Mesothelial cell of epicardium (in vitro differentiated cells): ENCODE measurements at regions not wholly inside any gene's neighbourhood (a gene's known extent, or its start where the extent isn't known, plus 50 kb on each side); places are given as distances from the start of the nearest gene placed in this dataset.

Experiments used
- DNase-seq, 2 experiments: peaks; one replicate each; pipeline ENCODE4 v3.0.0; 2021; ENCODE audit warnings: low spot score in 2 of 2; ENCODE audit not compliant: unreplicated experiment in 2 of 2
- H3K27ac Mint-ChIP-seq: 2 replicates; pipeline ENCODE4 v1.8.0; 2021; ENCODE audit warnings: mixed read lengths
- H3K27me3 Mint-ChIP-seq: 2 replicates; pipeline ENCODE4 v1.8.0; 2021; ENCODE audit warnings: low read depth, mixed read lengths
- H3K36me3 Mint-ChIP-seq: 2 replicates; pipeline ENCODE4 v1.8.0; 2021; ENCODE audit warnings: mixed read lengths
- H3K4me1 Mint-ChIP-seq: 2 replicates; pipeline ENCODE4 v1.8.0; 2021; ENCODE audit warnings: mixed read lengths
- H3K4me3 Mint-ChIP-seq: 2 replicates; pipeline ENCODE4 v1.8.0; 2021; ENCODE audit warnings: mild to moderate bottlenecking, moderate library complexity, mixed read lengths
- H3K9me3 Mint-ChIP-seq: 2 replicates; pipeline ENCODE4 v1.8.0; 2021; ENCODE audit warnings: mixed read lengths
- TF ChIP-seq, protein P1 (sequence below): fragments of 200-600 bp; sonication (generic); IDR thresholded peaks from one replicate; pipeline ENCODE4 v1.5.0; 2021; ENCODE audit warnings: antibody characterized with exemption; ENCODE audit not compliant: unreplicated experiment

DNA sequence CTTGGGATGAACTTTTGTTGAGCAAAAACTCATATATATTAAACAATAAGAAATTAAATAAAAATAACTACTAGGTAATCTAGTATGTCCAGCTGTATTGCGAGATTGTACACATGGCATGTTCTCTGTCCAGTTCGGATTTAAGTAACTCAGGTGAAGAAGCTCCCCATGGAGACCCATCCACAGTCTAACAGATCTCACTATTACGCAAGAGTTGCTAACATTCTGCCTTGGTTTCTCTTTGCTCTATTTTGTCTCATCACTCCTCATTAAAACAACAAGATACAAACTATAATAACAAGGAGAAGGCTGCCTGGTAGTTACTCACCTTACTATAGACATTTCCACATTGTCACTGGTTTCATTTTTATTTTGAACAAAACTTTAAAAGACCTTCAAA, 1372.3 kb upstream of the CELF2 start:
- H3K9me3 Mint-ChIP-seq: peaks cover 33% of the 10 kb centered on the region
- no peak for DNase-seq
- no peak overlapping the region for H3K27ac Mint-ChIP-seq
- H3K4me3 Mint-ChIP-seq: no peak overlapping the region
- H3K4me1 Mint-ChIP-seq: no peaks in the 10 kb centered on the region
- TF ChIP-seq, protein P1, sequence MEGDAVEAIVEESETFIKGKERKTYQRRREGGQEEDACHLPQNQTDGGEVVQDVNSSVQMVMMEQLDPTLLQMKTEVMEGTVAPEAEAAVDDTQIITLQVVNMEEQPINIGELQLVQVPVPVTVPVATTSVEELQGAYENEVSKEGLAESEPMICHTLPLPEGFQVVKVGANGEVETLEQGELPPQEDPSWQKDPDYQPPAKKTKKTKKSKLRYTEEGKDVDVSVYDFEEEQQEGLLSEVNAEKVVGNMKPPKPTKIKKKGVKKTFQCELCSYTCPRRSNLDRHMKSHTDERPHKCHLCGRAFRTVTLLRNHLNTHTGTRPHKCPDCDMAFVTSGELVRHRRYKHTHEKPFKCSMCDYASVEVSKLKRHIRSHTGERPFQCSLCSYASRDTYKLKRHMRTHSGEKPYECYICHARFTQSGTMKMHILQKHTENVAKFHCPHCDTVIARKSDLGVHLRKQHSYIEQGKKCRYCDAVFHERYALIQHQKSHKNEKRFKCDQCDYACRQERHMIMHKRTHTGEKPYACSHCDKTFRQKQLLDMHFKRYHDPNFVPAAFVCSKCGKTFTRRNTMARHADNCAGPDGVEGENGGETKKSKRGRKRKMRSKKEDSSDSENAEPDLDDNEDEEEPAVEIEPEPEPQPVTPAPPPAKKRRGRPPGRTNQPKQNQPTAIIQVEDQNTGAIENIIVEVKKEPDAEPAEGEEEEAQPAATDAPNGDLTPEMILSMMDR: no peak
- peaks cover 2% of the 10 kb centered on the region for H3K27me3 Mint-ChIP-seq
- peaks cover 5% of the 10 kb centered on the region for H3K36me3 Mint-ChIP-seq

DNA sequence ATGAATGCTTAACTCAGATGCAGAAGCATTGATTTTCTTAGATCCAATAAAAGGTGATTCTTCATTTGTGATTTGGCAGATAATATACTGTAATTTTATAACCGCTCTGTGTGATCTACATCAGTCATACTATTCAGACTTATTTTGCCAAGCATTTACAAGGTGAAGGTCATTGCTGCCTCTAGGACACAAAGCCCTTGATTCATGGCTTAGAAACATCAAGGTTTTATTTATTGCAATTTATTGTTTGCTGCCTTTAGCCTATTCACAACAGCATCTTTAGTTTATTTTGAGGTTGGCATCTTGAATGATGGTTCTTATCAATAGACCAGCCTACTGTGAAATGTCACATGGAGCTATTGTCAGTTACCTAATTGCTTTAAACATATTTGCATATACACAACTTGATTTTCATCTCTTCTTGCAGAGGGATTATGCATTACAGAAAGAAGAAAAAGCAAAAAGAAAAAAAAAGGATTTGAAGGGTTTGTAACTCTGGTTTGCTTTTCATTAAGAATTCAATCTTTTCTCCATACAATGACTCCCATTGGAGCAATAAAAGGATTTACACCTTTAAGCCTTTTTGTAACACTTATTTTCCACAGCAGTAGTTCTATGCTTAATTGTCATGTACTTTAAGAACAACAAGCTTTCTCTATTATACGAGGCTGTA, 1371.6 kb upstream of the CELF2 start:
- no peak overlapping the region for H3K4me3 Mint-ChIP-seq
- H3K36me3 Mint-ChIP-seq: peaks cover 5% of the 10 kb centered on the region
- DNase-seq: no peak
- H3K27ac Mint-ChIP-seq: no peak overlapping the region
- TF ChIP-seq, protein P1: no peak
- peaks cover 2% of the 10 kb centered on the region for H3K27me3 Mint-ChIP-seq
- peaks cover 33% of the 10 kb centered on the region for H3K9me3 Mint-ChIP-seq
- no peaks in the 10 kb centered on the region for H3K4me1 Mint-ChIP-seq

DNA sequence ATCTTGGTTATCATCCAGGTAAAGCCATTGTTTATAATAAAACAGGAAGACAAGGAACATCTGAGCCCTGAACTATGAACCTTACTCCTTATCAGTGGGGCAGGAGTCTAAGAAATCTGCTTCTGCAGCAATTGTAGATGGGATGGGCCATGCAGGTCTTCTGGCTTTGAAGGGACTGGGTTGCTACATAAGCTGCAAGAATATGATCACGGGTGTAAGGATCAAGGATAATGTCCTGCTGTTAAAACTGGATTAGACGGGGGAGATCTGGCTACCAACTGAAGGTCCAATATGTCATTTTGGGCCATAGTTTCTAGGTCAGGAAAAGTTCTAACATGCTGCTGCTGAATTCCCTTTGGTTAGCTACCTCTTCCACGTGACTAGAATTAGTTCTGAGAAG, 1363.4 kb upstream of the CELF2 start:
- H3K36me3 Mint-ChIP-seq: no peaks in the 10 kb centered on the region
- no peaks in the 10 kb centered on the region for H3K4me1 Mint-ChIP-seq
- no peak for DNase-seq
- TF ChIP-seq, protein P1: no peak
- H3K4me3 Mint-ChIP-seq: no peak overlapping the region
- H3K9me3 Mint-ChIP-seq: peaks cover 5% of the 10 kb centered on the region
- no peaks in the 10 kb centered on the region for H3K27me3 Mint-ChIP-seq
- no peak overlapping the region for H3K27ac Mint-ChIP-seq

DNA sequence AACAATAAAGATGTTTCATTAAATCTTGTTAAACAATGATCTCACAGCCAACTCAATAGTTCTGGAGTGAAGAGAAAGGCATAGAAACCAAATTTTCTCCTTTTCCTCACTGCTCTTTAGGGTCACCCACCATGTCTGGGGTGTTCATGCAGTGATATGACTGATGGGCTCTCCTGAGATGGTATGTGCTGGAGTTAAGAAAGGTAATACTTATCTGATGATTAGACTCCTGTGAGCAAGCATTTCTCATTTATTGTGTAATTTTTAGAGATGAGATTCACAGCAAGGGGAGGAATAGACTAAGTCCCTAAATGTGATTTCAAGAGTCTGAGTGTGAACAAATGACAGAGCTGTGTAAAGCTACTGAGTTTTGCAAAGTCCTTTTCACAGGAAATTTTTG, 1361.3 kb upstream of the CELF2 start:
- DNase-seq: no peak
- H3K4me1 Mint-ChIP-seq: no peaks in the 10 kb centered on the region
- peaks cover 6% of the 10 kb centered on the region for H3K9me3 Mint-ChIP-seq
- TF ChIP-seq, protein P1: no peak
- H3K27ac Mint-ChIP-seq: no peak overlapping the region
- no peaks in the 10 kb centered on the region for H3K27me3 Mint-ChIP-seq
- no peak overlapping the region for H3K4me3 Mint-ChIP-seq
- H3K36me3 Mint-ChIP-seq: no peaks in the 10 kb centered on the region

DNA sequence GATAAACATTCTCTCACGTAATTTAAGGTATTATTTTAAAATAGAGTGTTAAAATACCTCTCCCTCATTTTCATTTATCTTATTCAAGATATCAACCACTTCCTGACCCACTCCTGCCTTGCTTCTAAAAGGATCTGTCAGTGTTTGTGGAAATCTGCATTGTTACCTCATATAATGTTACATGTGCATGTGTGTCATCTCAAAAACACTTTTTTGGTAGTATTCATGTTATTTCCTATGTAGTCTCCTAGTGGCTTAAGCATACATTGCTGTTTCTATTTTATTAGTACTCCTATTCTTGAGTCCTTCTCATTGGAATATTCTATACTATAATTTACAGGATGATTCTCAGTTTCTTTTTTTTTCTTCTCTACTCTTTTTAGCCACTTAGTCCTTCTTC, 1360.7 kb upstream of the CELF2 start:
- TF ChIP-seq, protein P1: no peak
- no peak for DNase-seq

DNA sequence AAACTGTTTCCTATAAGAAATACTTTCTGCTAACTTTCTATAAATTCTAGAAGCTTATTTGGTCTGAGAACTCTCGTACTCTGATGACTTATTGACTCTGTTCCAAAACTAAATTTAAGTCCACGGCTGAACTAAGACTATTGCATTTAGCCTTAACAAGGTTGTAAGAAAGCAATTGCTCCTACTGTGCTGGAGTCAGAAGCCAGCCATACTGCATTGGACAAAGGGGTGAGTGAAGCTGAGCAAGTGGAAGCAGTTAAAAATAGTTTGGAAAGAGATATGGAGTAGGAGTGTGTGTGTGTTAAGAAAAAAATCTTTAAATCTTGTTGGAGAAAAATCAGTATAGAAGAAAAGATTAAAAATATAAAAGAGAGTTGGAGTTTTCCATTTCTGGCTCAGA, 1360.1 kb upstream of the CELF2 start:
- no peaks in the 10 kb centered on the region for H3K36me3 Mint-ChIP-seq
- no peak overlapping the region for H3K27ac Mint-ChIP-seq
- H3K4me3 Mint-ChIP-seq: no peak overlapping the region
- DNase-seq: no peak
- TF ChIP-seq, protein P1: no peak
- no peaks in the 10 kb centered on the region for H3K27me3 Mint-ChIP-seq
- peaks cover 13% of the 10 kb centered on the region for H3K9me3 Mint-ChIP-seq
- no peaks in the 10 kb centered on the region for H3K4me1 Mint-ChIP-seq

More for the DNA sequence above, 1360.7 kb upstream of the CELF2 start:
- no peaks in the 10 kb centered on the region for H3K4me1 Mint-ChIP-seq
- H3K27me3 Mint-ChIP-seq: no peaks in the 10 kb centered on the region
- no peak overlapping the region for H3K4me3 Mint-ChIP-seq
- no peak overlapping the region for H3K27ac Mint-ChIP-seq
- peaks cover 10% of the 10 kb centered on the region for H3K9me3 Mint-ChIP-seq
- H3K36me3 Mint-ChIP-seq: no peaks in the 10 kb centered on the region
